COLO668 (cell line): ENCODE measurements at regions not wholly inside any gene's neighbourhood (a gene's known extent, or its start where the extent isn't known, plus 50 kb on each side); places are given as distances from the start of the nearest gene placed in this dataset.
"Not testable (repeated sequence)": the region's sequence is repeated elsewhere in the genome, so short reads cannot be mapped to it uniquely, and the experiment has no call there.

Source experiments
- DNase-seq: peaks from one replicate; lab custom pipeline; 2025; ENCODE audit not compliant: unreplicated experiment; lab: John Stamatoyannopoulos, UW

- DNase-seq = no peak
Measured at GRCh38 chr9:82763656-82764055, 299.3 kb downstream of the RASEF start.

- no peak for DNase-seq
Measured at GRCh38 chr9:82764061-82764668, 298.8 kb downstream of the RASEF start.

GRCh38 chr9:82774707-82775231, 288.2 kb downstream of the RASEF start:
- not testable (repeated sequence) for DNase-seq

GRCh38 chr9:82776508-82776907, 286.4 kb downstream of the RASEF start:
- no peak for DNase-seq

GRCh38 chr9:82777366-82777765, 285.6 kb downstream of the RASEF start:
- no peak for DNase-seq

GRCh38 chr9:82778923-82779322, 284.0 kb downstream of the RASEF start:
- not testable (repeated sequence) for DNase-seq

- DNase-seq = no peak
Measured at GRCh38 chr9:82780017-82780416, 282.9 kb downstream of the RASEF start.

GRCh38 chr9:82781921-82782392, 281.0 kb downstream of the RASEF start:
- no peak for DNase-seq

- no peak for DNase-seq
Measured at GRCh38 chr9:82783045-82783444, 279.9 kb downstream of the RASEF start.

GRCh38 chr9:82784589-82784988, 278.4 kb downstream of the RASEF start:
- no peak for DNase-seq

- no peak for DNase-seq
Measured at GRCh38 chr9:82789155-82789824, 273.7 kb downstream of the RASEF start.

GRCh38 chr9:82790875-82791274, 272.1 kb downstream of the RASEF start:
- no peak for DNase-seq

GRCh38 chr9:82791692-82792091, 271.2 kb downstream of the RASEF start:
- DNase-seq = no peak

GRCh38 chr9:82797534-82797933, 265.4 kb downstream of the RASEF start:
- peak; percentile 82 for DNase-seq

- DNase-seq = no peak
Measured at GRCh38 chr9:82799286-82799685, 263.7 kb downstream of the RASEF start.

GRCh38 chr9:82805027-82805426, 257.9 kb downstream of the RASEF start:
- no peak for DNase-seq

- DNase-seq = no peak
Measured at GRCh38 chr9:82808478-82808877, 254.5 kb downstream of the RASEF start.

- peak; percentile 24 for DNase-seq
Measured at GRCh38 chr9:82810915-82811314, 252.0 kb downstream of the RASEF start.

GRCh38 chr9:82819260-82819659, 243.7 kb downstream of the RASEF start:
- DNase-seq = no peak

- no peak for DNase-seq
Measured at GRCh38 chr9:82820186-82820585, 242.8 kb downstream of the RASEF start.

GRCh38 chr9:82829818-82830217, 233.1 kb downstream of the RASEF start:
- peak; percentile 27 for DNase-seq

GRCh38 chr9:82865524-82865923, 197.4 kb downstream of the RASEF start:
- no peak for DNase-seq
